ENCODE measurements at regions not wholly inside any gene's neighbourhood (a gene's known extent, or its start where the extent isn't known, plus 50 kb on each side); places are given as distances from the start of the nearest gene placed in this dataset.
"Not testable (repeated sequence)": the region's sequence is repeated elsewhere in the genome, so short reads cannot be mapped to it uniquely, and the experiment has no call there.

GRCh38 chrX:128973033-128973432 is 550.3 kb downstream of the SMARCA1 start:
- no peaks in the 10 kb centered on the region for H3K4me1 Mint-ChIP-seq
- no peak overlapping the region for H3K4me3 Mint-ChIP-seq
- no peaks in the 10 kb centered on the region for H3K36me3 Mint-ChIP-seq
- H3K27me3 Mint-ChIP-seq, result peaks cover 0 to 14% (median 0%) of the 10 kb centered on the region in 5 donors
- DNase-seq (no peak), ATAC-seq (no peak)
- H3K27ac Mint-ChIP-seq, result no peak overlapping the region
- POLR2A ChIA-PET, result no interaction called here
- no peaks in the 10 kb centered on the region for H3K9me3 Mint-ChIP-seq

GRCh38 chrX:128961290-128961689 is 562.0 kb downstream of the SMARCA1 start:
- peaks cover 0 to 13% (median 0%) of the 10 kb centered on the region in 5 donors for H3K27me3 Mint-ChIP-seq
- H3K27ac Mint-ChIP-seq, result no peak overlapping the region
- DNase-seq (no peak), ATAC-seq (no peak)
- no peaks in the 10 kb centered on the region for H3K4me1 Mint-ChIP-seq
- no peak overlapping the region for H3K4me3 Mint-ChIP-seq
- POLR2A ChIA-PET, result no interaction called here
- H3K9me3 Mint-ChIP-seq, result no peaks in the 10 kb centered on the region
- no peaks in the 10 kb centered on the region for H3K36me3 Mint-ChIP-seq

DNA sequence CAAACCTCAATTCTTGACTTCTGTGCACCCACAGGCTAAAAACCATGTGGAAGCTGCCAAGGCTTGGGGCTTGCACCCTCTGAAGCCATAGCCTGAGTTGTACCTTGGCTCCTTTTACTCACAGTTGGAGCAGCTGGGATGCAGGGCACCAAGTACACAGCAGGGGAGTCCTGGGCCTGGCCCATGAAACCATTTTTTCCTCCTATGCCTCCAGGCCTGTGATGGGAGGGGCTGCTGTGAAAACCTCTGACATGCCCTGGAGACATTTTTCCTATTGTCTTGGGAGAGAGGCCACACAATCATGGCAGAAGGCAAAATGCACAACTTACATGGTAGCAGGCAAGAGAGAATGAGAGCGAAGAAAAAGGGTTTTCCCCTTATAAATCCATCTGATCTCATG is 568.6 kb downstream of the SMARCA1 start:
- POLR2A ChIA-PET, DNase-seq, ATAC-seq, H3K36me3 Mint-ChIP-seq, H3K4me1 Mint-ChIP-seq, H3K4me3 Mint-ChIP-seq, H3K27ac Mint-ChIP-seq: not testable (repeated sequence)
- Mint-ChIP-seq H3K27me3 (peaks cover 0 to 12% (median 0%) of the 10 kb centered on the region in 5 donors), H3K9me3 (peaks cover 0 to 22% (median 4%) of the 10 kb centered on the region in 9 donors)

DNA sequence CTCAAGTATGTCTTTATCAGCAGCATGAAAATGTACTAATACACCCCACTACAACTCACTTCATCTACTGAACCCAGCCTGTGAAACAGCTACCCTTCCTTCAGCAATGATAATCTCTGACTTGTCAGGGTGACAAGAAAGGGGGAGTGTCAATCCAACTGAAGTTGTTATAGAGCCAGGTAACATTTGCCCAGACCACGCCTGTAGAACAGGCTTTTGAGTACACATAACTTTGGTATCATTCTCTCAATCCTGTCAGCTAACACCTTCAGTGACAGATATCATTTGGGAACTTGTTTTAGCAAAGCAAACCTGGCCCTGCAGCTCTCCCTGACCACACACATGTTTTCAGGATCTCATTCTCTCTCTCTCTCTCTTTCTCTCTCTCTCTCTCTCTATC is 592.2 kb downstream of the SMARCA1 start:
- Mint-ChIP-seq H3K4me3 (no peak overlapping the region), H3K36me3 (no peaks in the 10 kb centered on the region), H3K4me1 (no peaks in the 10 kb centered on the region), H3K27ac (no peak overlapping the region), H3K9me3 (peaks cover 0 to 13% (median 4%) of the 10 kb centered on the region in 9 donors), H3K27me3 (peaks cover 0 to 14% (median 0%) of the 10 kb centered on the region in 5 donors)
- POLR2A ChIA-PET, result no interaction called here
- ATAC-seq (no peak), DNase-seq (no peak)

DNA sequence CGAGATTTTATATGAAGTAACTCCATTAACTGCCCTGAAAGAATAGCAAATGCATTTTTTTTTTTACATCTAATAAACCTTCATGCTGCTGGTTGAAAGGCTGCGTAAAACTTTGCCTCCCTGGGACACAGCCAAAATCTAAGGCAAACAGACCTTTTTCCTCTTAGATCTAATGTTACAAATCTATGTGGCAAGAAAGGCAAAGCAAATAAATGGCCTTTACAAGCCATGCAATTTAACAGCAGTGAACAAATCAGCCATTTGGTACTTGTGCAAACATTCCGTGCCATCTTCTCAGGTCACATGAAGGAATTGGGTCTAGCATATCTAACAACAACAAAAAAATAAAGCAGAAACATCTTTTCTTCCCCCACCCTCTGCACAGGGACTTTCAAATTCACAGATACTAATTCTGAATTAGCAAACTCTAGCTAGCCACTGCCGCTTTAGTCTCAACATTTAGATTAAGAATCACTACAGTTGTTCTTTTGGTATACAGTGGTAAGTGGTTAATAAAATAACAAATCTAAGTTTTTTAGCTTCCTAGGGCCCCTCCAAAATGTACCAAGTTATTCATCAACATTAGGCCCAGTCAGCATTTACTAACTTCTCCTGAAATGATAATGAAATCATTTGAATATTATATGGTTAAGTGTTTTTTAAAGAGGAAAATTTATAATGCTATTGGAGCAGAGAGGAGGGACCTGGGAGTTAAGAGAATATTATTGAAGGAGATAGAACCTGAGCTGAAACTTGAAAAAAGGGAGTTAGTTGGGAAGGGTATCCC is 593.8 kb downstream of the SMARCA1 start:
- ATAC-seq, result no peak
- Mint-ChIP-seq H3K4me1 (no peaks in the 10 kb centered on the region), H3K4me3 (no peak overlapping the region), H3K27me3 (peaks cover 0 to 14% (median 0%) of the 10 kb centered on the region in 5 donors), H3K27ac (no peak overlapping the region), H3K36me3 (no peaks in the 10 kb centered on the region), H3K9me3 (peaks cover 0 to 13% (median 3%) of the 10 kb centered on the region in 9 donors)
- DNase-seq, result no peak
- POLR2A ChIA-PET, result no interaction called here

GRCh38 chrX:128928636-128929035 is 594.7 kb downstream of the SMARCA1 start:
- no peaks in the 10 kb centered on the region for H3K36me3 Mint-ChIP-seq
- ATAC-seq (no peak), DNase-seq (no peak)
- no peak overlapping the region for H3K4me3 Mint-ChIP-seq
- POLR2A ChIA-PET, result no interaction called here
- H3K27me3 Mint-ChIP-seq, result peaks cover 0 to 14% (median 0%) of the 10 kb centered on the region in 5 donors
- H3K9me3 Mint-ChIP-seq, result peaks cover 0 to 13% (median 3%) of the 10 kb centered on the region in 9 donors
- H3K27ac Mint-ChIP-seq, result no peak overlapping the region
- no peaks in the 10 kb centered on the region for H3K4me1 Mint-ChIP-seq

- no peak for ATAC-seq
- Mint-ChIP-seq H3K27me3 (peaks cover 0 to 9% (median 0%) of the 10 kb centered on the region in 5 donors), H3K36me3 (no peaks in the 10 kb centered on the region), H3K4me1 (no peaks in the 10 kb centered on the region), H3K27ac (no peak overlapping the region), H3K4me3 (no peak overlapping the region), H3K9me3 (peaks cover 0 to 13% (median 3%) of the 10 kb centered on the region in 9 donors)
- POLR2A ChIA-PET, result no interaction called here
- DNase-seq, result no peak
These were observed 595.9 kb downstream of the SMARCA1 start for GRCh38 chrX:128927363-128927762.

DNA sequence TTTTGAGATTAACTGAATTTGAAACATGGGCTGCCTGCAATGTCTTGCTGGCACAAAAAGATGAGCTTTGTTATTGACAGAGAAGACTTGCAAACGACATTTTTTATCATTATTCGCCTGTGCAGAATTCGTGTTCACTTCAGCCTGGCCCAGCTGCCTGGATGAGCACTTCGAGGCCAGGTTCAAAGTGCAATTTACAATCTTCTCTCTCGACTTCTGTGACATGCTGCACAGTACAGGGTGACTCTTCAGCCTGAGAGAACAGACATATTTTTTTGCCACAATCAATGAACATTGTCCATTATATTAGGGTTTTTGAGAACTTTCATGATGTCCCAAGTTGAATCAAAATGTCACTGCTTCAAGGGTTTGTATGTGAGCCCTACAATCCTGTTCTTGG is 616.5 kb downstream of the SMARCA1 start:
- H3K4me3 Mint-ChIP-seq, result no peak overlapping the region
- H3K9me3 Mint-ChIP-seq, result peaks cover 0 to 4% (median 0%) of the 10 kb centered on the region in 9 donors
- no peaks in the 10 kb centered on the region for H3K36me3 Mint-ChIP-seq
- DNase-seq (no peak), ATAC-seq (no peak)
- H3K4me1 Mint-ChIP-seq, result no peaks in the 10 kb centered on the region
- peaks cover 0 to 5% (median 0%) of the 10 kb centered on the region in 5 donors for H3K27me3 Mint-ChIP-seq
- POLR2A ChIA-PET, result no interaction called here
- no peak overlapping the region for H3K27ac Mint-ChIP-seq

GRCh38 chrX:128901018-128901417 is 622.3 kb downstream of the SMARCA1 start:
- H3K36me3 Mint-ChIP-seq, result no peaks in the 10 kb centered on the region
- H3K9me3 Mint-ChIP-seq, result no peaks in the 10 kb centered on the region
- ATAC-seq, result no peak
- DNase-seq, result no peak
- POLR2A ChIA-PET, result no interaction called here
- H3K27me3 Mint-ChIP-seq, result peaks cover 0 to 5% (median 0%) of the 10 kb centered on the region in 5 donors
- H3K27ac Mint-ChIP-seq, result no peak overlapping the region
- no peak overlapping the region for H3K4me3 Mint-ChIP-seq
- H3K4me1 Mint-ChIP-seq, result no peaks in the 10 kb centered on the region

- Mint-ChIP-seq H3K4me3 (no peak overlapping the region), H3K4me1 (no peaks in the 10 kb centered on the region), H3K27me3 (peaks cover 0 to 5% (median 0%) of the 10 kb centered on the region in 5 donors), H3K27ac (no peak overlapping the region), H3K9me3 (no peaks in the 10 kb centered on the region), H3K36me3 (no peaks in the 10 kb centered on the region)
- ATAC-seq (no peak), DNase-seq (no peak)
- POLR2A ChIA-PET, result no interaction called here
These were observed 625.7 kb downstream of the SMARCA1 start for GRCh38 chrX:128897621-128898020.

DNA sequence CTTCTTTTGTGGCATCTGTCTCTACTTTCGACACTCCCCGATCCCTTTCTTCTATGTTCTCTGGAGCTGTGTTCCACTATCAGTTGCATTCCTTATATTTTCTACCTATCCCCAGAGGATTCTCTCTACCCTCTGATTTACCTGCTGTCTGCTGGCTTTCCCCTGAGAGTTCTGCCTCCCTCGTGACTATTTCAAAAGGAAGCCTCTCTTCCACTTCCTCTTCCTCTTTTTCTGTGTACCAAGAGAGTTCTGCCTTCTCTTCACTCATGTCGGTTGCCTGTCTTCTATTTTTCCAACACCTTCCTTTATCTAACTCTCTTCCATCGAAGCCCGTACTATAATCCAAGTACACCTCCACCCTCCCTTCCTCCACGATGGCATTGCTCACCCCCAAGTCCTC is 631.7 kb downstream of the SMARCA1 start:
- Mint-ChIP-seq H3K4me3 (no peak overlapping the region), H3K9me3 (peaks cover 0 to 8% (median 0%) of the 10 kb centered on the region in 9 donors), H3K27me3 (peaks cover 0 to 10% (median 2%) of the 10 kb centered on the region in 5 donors), H3K4me1 (no peaks in the 10 kb centered on the region), H3K27ac (no peak overlapping the region), H3K36me3 (no peaks in the 10 kb centered on the region)
- POLR2A ChIA-PET, result no interaction called here
- no peak for DNase-seq
- no peak for ATAC-seq

DNA sequence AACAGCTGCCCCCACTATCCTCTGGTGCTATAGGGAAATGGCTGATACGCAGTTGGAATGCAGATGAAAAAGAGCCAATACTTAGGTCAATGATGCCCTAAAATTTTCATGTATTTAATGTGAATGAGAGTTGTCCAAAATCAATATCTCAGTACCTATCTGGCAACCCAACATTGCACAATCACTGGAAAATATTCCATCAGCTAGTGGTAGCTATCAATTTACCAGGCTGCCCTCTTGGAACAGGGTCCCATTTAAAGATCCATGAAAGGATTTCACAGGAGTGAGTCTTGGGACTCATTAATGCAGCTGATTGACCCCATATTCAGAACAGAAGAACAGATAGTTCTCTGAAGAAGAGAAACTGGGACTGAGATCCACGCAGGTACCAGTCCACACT is 638.9 kb downstream of the SMARCA1 start:
- H3K9me3 Mint-ChIP-seq, result peaks cover 0 to 8% (median 0%) of the 10 kb centered on the region in 9 donors
- H3K27ac Mint-ChIP-seq, result no peak overlapping the region
- peaks cover 0 to 14% (median 2%) of the 10 kb centered on the region in 5 donors for H3K27me3 Mint-ChIP-seq
- H3K4me3 Mint-ChIP-seq, result no peak overlapping the region
- ATAC-seq (no peak), DNase-seq (no peak)
- no peaks in the 10 kb centered on the region for H3K36me3 Mint-ChIP-seq
- POLR2A ChIA-PET, result no interaction called here
- no peaks in the 10 kb centered on the region for H3K4me1 Mint-ChIP-seq

DNA sequence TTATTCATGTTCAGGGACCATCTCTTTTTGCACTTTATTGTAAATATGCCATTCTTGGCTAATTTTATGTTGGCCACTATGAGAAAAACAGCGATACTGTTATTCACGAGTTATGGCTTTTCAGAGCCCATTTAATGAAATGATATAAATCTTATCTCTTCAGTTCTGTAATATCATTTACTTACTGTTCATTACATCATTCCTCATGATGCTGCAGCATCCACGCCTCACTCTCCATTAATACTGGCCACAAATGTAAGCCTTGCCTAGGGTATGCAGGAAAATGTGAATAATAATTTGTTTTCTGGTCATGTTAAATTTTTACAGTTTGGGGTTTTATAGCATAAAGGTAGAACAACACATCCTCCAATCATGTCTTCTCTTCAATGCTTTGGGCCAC is 639.6 kb downstream of the SMARCA1 start:
- Mint-ChIP-seq H3K9me3 (peaks cover 0 to 8% (median 0%) of the 10 kb centered on the region in 9 donors), H3K4me1 (no peaks in the 10 kb centered on the region), H3K4me3 (no peak overlapping the region), H3K36me3 (no peaks in the 10 kb centered on the region), H3K27ac (no peak overlapping the region), H3K27me3 (peaks cover 0 to 14% (median 2%) of the 10 kb centered on the region in 5 donors)
- DNase-seq (no peak), ATAC-seq (no peak)
- POLR2A ChIA-PET, result no interaction called here

GRCh38 chrX:128870361-128870760 is 652.9 kb downstream of the SMARCA1 start:
- POLR2A ChIA-PET, result no interaction called here
- Mint-ChIP-seq H3K36me3 (no peaks in the 10 kb centered on the region), H3K9me3 (no peaks in the 10 kb centered on the region), H3K27ac (no peak overlapping the region), H3K4me1 (no peaks in the 10 kb centered on the region), H3K4me3 (no peak overlapping the region), H3K27me3 (peaks cover 0 to 6% (median 0%) of the 10 kb centered on the region in 5 donors)
- no peak for DNase-seq
- no peak for ATAC-seq
